SK-N-SH treated with all-trans-retinoic acid at 6 μM for 48 hours (cell line): ENCODE measurements at regions not wholly inside any gene's neighbourhood (a gene's known extent, or its start where the extent isn't known, plus 50 kb on each side); places are given as distances from the start of the nearest gene placed in this dataset.

Source experiments
- ARNTL ChIP-seq: fragments of 450-650 bp; formaldehyde crosslinking; IDR thresholded peaks from 2 replicates; pipeline ENCODE4 v1.5.0; 2020; ENCODE audit warnings: low read depth, mild to moderate bottlenecking, moderate library complexity, borderline replicate concordance
- ESRRG ChIP-seq: fragments of 250-450 bp; sonication (Bioruptor Pico); IDR thresholded peaks from 2 replicates; pipeline ENCODE4 v1.6.1; 2021; ENCODE audit warnings: mild to moderate bottlenecking
- PATZ1 ChIP-seq: fragments of 250-450 bp; sonication (Bioruptor Pico); IDR thresholded peaks from 2 replicates; pipeline ENCODE4 v1.8.0; 2020; ENCODE audit warnings: mild to moderate bottlenecking, moderate library complexity, borderline replicate concordance
- TOX ChIP-seq: fragments of 250-450 bp; sonication (Bioruptor Pico); IDR thresholded peaks from 2 replicates; pipeline ENCODE4 v1.8.0; 2021; ENCODE audit warnings: mild to moderate bottlenecking, moderate library complexity, borderline replicate concordance
- ZFP30 ChIP-seq: fragments of 450-650 bp; formaldehyde crosslinking; IDR thresholded peaks from 2 replicates; pipeline ENCODE4 v1.5.0; 2022; ENCODE audit warnings: mild to moderate bottlenecking, moderate library complexity
- ZNF8 ChIP-seq: fragments of 450-650 bp; formaldehyde crosslinking; IDR thresholded peaks from 2 replicates; pipeline ENCODE4 v1.5.0; 2020; ENCODE audit warnings: mild to moderate bottlenecking, moderate library complexity
- TF ChIP-seq, protein P1 (sequence below): fragments of 250-450 bp; sonication (Bioruptor Pico); IDR thresholded peaks from 2 replicates; pipeline ENCODE4 v1.5.1; 2020; ENCODE audit warnings: low read depth, mild to moderate bottlenecking, moderate library complexity

GRCh38 chr3:87732294-87732693 lies 326.5 kb downstream of the CGGBP1 start:
- TF ChIP-seq PATZ1 (CRISPR knock-in tag) (no peak), ARNTL (CRISPR knock-in tag) (no peak), ZNF8 (CRISPR knock-in tag) (no peak), TOX (CRISPR knock-in tag) (no peak), ZFP30 (CRISPR knock-in tag) (no peak), ESRRG (CRISPR knock-in tag) (no peak)
- TF ChIP-seq, protein P1, sequence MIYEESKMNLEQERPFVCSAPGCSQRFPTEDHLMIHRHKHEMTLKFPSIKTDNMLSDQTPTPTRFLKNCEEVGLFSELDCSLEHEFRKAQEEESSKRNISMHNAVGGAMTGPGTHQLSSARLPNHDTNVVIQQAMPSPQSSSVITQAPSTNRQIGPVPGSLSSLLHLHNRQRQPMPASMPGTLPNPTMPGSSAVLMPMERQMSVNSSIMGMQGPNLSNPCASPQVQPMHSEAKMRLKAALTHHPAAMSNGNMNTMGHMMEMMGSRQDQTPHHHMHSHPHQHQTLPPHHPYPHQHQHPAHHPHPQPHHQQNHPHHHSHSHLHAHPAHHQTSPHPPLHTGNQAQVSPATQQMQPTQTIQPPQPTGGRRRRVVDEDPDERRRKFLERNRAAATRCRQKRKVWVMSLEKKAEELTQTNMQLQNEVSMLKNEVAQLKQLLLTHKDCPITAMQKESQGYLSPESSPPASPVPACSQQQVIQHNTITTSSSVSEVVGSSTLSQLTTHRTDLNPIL (CRISPR knock-in tag), result no peak
